ENCODE measurements at regions not wholly inside any gene's neighbourhood (a gene's known extent, or its start where the extent isn't known, plus 50 kb on each side); places are given as distances from the start of the nearest gene placed in this dataset.

DNA sequence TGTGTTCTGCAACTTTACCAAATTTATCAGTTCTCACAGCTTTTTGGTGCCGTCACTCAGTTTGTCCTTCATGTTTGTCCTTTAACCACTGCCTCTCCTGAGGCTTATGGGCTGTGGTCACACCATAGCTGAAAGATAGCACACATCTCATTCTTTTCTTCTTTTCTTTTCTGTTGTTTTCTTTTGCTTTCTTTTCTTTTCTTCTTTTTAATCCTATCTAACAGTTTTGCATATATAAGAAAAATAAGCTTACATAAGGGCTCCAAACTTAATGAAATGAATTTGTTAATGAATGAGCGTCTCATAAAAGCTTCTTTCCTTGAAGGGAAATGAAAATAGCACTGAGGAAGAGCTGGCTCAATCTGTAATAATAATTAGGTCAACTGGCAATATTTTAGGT is 1061.2 kb downstream of the PCDH18 start:
- Histone ChIP-seq H3K36me3 (ENCODE audit: control insufficient read depth, insufficient read depth, low read length) (no peaks in the 10 kb centered on the region), H3K4me3 (ENCODE audit: low read length) (no peak overlapping the region), H3K4me1 (ENCODE audit: control insufficient read depth, insufficient read depth, low read length) (no peaks in the 10 kb centered on the region), H3K27ac (ENCODE audit: low read length) (no peak overlapping the region), H3K9me3 (ENCODE audit: control insufficient read depth, low read depth, low read length) (peaks cover 3% of the 10 kb centered on the region), H3K27me3 (ENCODE audit: control insufficient read depth, insufficient read depth, low read length) (no peaks in the 10 kb centered on the region)
- WGBS (ENCODE audit: insufficient coverage, low lambda C conversion rate): 80% methylated on average over 2 of the region's 2 CpGs
- DNase-seq: no peak

DNA sequence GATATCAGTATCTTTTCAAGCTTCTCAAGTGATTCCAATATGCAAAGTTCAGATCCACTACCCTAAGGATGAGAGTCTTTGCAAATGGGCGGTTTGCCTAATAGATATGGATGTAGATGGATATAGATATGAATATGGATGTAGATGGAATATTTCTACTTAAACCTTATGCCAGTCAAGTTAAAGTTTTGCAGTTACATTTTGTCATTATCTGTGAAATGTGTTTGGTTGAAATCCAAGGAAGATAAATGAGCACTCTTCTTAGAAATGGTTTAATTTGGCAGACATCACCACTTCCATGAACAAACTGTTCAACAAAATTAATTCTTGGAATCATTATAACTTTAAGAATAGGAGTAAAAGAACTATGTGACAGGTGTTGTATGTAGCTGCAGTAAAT is 1066.6 kb downstream of the PCDH18 start:
- H3K27ac ChIP-seq (ENCODE audit: low read length): no peak overlapping the region
- H3K4me1 ChIP-seq (ENCODE audit: control insufficient read depth, insufficient read depth, low read length): no peaks in the 10 kb centered on the region
- no peaks in the 10 kb centered on the region for H3K36me3 ChIP-seq (ENCODE audit: control insufficient read depth, insufficient read depth, low read length)
- no peak for DNase-seq
- peaks cover 3% of the 10 kb centered on the region for H3K9me3 ChIP-seq (ENCODE audit: control insufficient read depth, low read depth, low read length)
- H3K4me3 ChIP-seq (ENCODE audit: low read length): no peak overlapping the region
- 88% methylated on average over 1 of the region's 1 CpG for WGBS (ENCODE audit: insufficient coverage, low lambda C conversion rate)
- H3K27me3 ChIP-seq (ENCODE audit: control insufficient read depth, insufficient read depth, low read length): no peaks in the 10 kb centered on the region

DNA sequence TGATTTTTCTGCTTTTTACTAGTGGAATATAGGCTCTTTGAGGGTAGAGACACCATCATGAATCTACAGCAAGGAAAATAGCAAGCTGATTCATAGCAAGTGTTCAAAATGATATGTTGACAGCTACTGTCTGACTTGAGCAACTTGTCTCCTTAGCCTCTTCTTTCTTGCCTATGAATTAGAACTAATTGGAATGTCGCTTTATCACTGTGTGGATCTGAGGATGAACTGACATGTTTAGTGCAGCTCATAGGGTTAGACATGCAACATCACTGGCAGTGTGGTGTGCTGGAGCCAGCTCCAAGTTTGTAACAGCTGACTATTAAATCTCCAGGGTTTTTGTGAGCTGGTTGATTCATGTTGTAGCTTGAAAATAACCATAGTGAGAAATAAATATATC is 1068.4 kb downstream of the PCDH18 start:
- H3K4me1 ChIP-seq (ENCODE audit: control insufficient read depth, insufficient read depth, low read length): no peaks in the 10 kb centered on the region
- no peak for DNase-seq
- no CpG with 5 or more reads among the region's 1 CpG for WGBS (ENCODE audit: insufficient coverage, low lambda C conversion rate)
- H3K4me3 ChIP-seq (ENCODE audit: low read length): no peak overlapping the region
- no peaks in the 10 kb centered on the region for H3K27me3 ChIP-seq (ENCODE audit: control insufficient read depth, insufficient read depth, low read length)
- H3K27ac ChIP-seq (ENCODE audit: low read length): no peak overlapping the region
- H3K36me3 ChIP-seq (ENCODE audit: control insufficient read depth, insufficient read depth, low read length): no peaks in the 10 kb centered on the region
- peaks cover 3% of the 10 kb centered on the region for H3K9me3 ChIP-seq (ENCODE audit: control insufficient read depth, low read depth, low read length)

DNA sequence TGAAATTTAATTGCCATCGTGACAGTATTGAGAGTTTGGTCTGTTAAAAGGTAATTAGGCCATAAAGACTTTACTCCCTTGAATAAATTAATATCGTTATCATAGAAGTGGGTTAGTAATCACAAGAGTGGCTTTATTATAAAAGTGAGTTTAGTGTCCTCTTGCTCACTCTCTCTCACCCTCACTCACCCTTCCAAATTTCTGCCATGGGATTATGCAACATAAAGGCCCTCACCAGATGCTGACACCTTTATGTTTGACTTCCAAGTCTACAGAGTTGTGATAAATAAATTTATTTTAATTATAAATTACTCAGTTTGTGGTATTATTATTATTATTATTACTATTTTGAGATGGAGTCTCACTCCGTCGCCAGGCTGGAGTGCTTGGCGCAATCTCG is 1070.8 kb downstream of the PCDH18 start:
- DNase-seq: no peak

GRCh38 chr4:136458326-136458725 is 1074.0 kb downstream of the PCDH18 start:
- H3K9me3 ChIP-seq (ENCODE audit: control insufficient read depth, low read depth, low read length): no peaks in the 10 kb centered on the region
- H3K4me3 ChIP-seq (ENCODE audit: low read length): no peak overlapping the region
- WGBS (ENCODE audit: insufficient coverage, low lambda C conversion rate): no CpG with 5 or more reads among the region's 4 CpGs
- H3K27me3 ChIP-seq (ENCODE audit: control insufficient read depth, insufficient read depth, low read length): no peaks in the 10 kb centered on the region
- H3K4me1 ChIP-seq (ENCODE audit: control insufficient read depth, insufficient read depth, low read length): no peaks in the 10 kb centered on the region
- DNase-seq: no peak
- no peaks in the 10 kb centered on the region for H3K36me3 ChIP-seq (ENCODE audit: control insufficient read depth, insufficient read depth, low read length)
- H3K27ac ChIP-seq (ENCODE audit: low read length): no peak overlapping the region

More for the DNA sequence above, 1070.8 kb downstream of the PCDH18 start:
- Histone ChIP-seq H3K4me1 (ENCODE audit: control insufficient read depth, insufficient read depth, low read length) (no peaks in the 10 kb centered on the region), H3K27ac (ENCODE audit: low read length) (no peak overlapping the region), H3K36me3 (ENCODE audit: control insufficient read depth, insufficient read depth, low read length) (no peaks in the 10 kb centered on the region), H3K9me3 (ENCODE audit: control insufficient read depth, low read depth, low read length) (no peaks in the 10 kb centered on the region), H3K4me3 (ENCODE audit: low read length) (no peak overlapping the region), H3K27me3 (ENCODE audit: control insufficient read depth, insufficient read depth, low read length) (no peaks in the 10 kb centered on the region)
- WGBS (ENCODE audit: insufficient coverage, low lambda C conversion rate): 100% methylated on average over 1 of the region's 6 CpGs

- WGBS (ENCODE audit: insufficient coverage, low lambda C conversion rate): no CpG with 5 or more reads among the region's 5 CpGs
- no peaks in the 10 kb centered on the region for H3K36me3 ChIP-seq (ENCODE audit: control insufficient read depth, insufficient read depth, low read length)
- H3K9me3 ChIP-seq (ENCODE audit: control insufficient read depth, low read depth, low read length): no peaks in the 10 kb centered on the region
- no peaks in the 10 kb centered on the region for H3K4me1 ChIP-seq (ENCODE audit: control insufficient read depth, insufficient read depth, low read length)
- no peak for DNase-seq
- no peak overlapping the region for H3K27ac ChIP-seq (ENCODE audit: low read length)
- H3K4me3 ChIP-seq (ENCODE audit: low read length): no peak overlapping the region
- no peaks in the 10 kb centered on the region for H3K27me3 ChIP-seq (ENCODE audit: control insufficient read depth, insufficient read depth, low read length)
Observed at GRCh38 chr4:136457577-136457976, 1074.7 kb downstream of the PCDH18 start.

DNA sequence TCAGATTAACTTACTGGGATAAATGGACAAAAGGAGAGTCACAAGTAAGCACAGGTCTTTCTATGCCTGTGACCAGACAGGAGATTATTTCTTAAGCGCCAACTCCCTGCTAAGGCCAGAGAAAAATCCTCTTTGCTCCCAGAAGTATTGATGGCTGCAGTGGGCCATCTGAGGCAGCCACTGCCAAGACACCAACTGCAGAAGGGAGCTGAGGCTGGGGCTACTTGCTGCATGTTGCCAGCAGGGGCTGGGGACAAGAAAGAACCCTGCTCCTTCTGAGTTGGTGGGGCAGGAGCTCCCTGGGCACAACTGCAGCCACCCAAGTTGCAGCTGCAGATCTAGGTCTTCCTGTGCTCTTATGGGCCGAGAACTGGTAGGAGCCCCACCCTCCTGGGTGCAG is 1075.3 kb downstream of the PCDH18 start:
- WGBS (ENCODE audit: insufficient coverage, low lambda C conversion rate): no CpG with 5 or more reads among the region's 2 CpGs
- Histone ChIP-seq H3K9me3 (ENCODE audit: control insufficient read depth, low read depth, low read length) (no peaks in the 10 kb centered on the region), H3K27me3 (ENCODE audit: control insufficient read depth, insufficient read depth, low read length) (no peaks in the 10 kb centered on the region), H3K27ac (ENCODE audit: low read length) (no peak overlapping the region), H3K36me3 (ENCODE audit: control insufficient read depth, insufficient read depth, low read length) (no peaks in the 10 kb centered on the region), H3K4me1 (ENCODE audit: control insufficient read depth, insufficient read depth, low read length) (no peaks in the 10 kb centered on the region), H3K4me3 (ENCODE audit: low read length) (no peak overlapping the region)
- no peak for DNase-seq

DNA sequence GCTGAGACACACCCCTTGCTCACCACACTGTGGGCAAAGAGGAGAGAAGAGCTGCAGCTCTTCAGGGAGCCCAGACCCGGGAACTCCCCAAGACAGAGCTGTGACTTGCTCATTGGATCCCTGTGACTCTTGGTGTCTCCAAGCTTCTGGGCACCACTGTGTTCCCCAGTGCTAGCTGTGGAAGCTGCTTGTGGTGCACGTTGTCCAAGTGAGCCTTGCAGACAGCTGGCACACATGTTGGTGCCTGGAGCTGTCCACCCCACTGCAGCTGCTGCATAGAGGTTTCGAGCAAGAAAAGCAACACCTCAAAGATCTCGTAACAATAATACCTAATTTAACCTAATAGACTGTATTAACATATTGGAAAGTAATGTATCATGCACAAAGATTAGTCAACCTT is 1089.3 kb downstream of the PCDH18 start:
- no peak for DNase-seq
- WGBS (ENCODE audit: insufficient coverage, low lambda C conversion rate): 100% methylated on average over 2 of the region's 4 CpGs
- peaks cover 3% of the 10 kb centered on the region for H3K9me3 ChIP-seq (ENCODE audit: control insufficient read depth, low read depth, low read length)

GRCh38 chr4:136442447-136442846 is 1089.8 kb downstream of the PCDH18 start:
- no peaks in the 10 kb centered on the region for H3K4me1 ChIP-seq (ENCODE audit: control insufficient read depth, insufficient read depth, low read length)
- DNase-seq: no peak
- H3K36me3 ChIP-seq (ENCODE audit: control insufficient read depth, insufficient read depth, low read length): no peaks in the 10 kb centered on the region
- no CpG with 5 or more reads among the region's 5 CpGs for WGBS (ENCODE audit: insufficient coverage, low lambda C conversion rate)
- no peak overlapping the region for H3K27ac ChIP-seq (ENCODE audit: low read length)
- no peak overlapping the region for H3K4me3 ChIP-seq (ENCODE audit: low read length)
- H3K9me3 ChIP-seq (ENCODE audit: control insufficient read depth, low read depth, low read length): peaks cover 3% of the 10 kb centered on the region
- H3K27me3 ChIP-seq (ENCODE audit: control insufficient read depth, insufficient read depth, low read length): no peaks in the 10 kb centered on the region

More for the DNA sequence above, 1089.3 kb downstream of the PCDH18 start:
- no peaks in the 10 kb centered on the region for H3K36me3 ChIP-seq (ENCODE audit: control insufficient read depth, insufficient read depth, low read length)
- no peak overlapping the region for H3K27ac ChIP-seq (ENCODE audit: low read length)
- H3K4me1 ChIP-seq (ENCODE audit: control insufficient read depth, insufficient read depth, low read length): no peaks in the 10 kb centered on the region
- no peak overlapping the region for H3K4me3 ChIP-seq (ENCODE audit: low read length)
- H3K27me3 ChIP-seq (ENCODE audit: control insufficient read depth, insufficient read depth, low read length): no peaks in the 10 kb centered on the region

- peaks cover 3% of the 10 kb centered on the region for H3K9me3 ChIP-seq (ENCODE audit: control insufficient read depth, low read depth, low read length)
- no CpG with 5 or more reads among the region's 7 CpGs for WGBS (ENCODE audit: insufficient coverage, low lambda C conversion rate)
- DNase-seq: no peak
- no peaks in the 10 kb centered on the region for H3K4me1 ChIP-seq (ENCODE audit: control insufficient read depth, insufficient read depth, low read length)
- no peak overlapping the region for H3K27ac ChIP-seq (ENCODE audit: low read length)
- H3K4me3 ChIP-seq (ENCODE audit: low read length): no peak overlapping the region
- H3K36me3 ChIP-seq (ENCODE audit: control insufficient read depth, insufficient read depth, low read length): no peaks in the 10 kb centered on the region
- H3K27me3 ChIP-seq (ENCODE audit: control insufficient read depth, insufficient read depth, low read length): no peaks in the 10 kb centered on the region
Observed at GRCh38 chr4:136441629-136442282, 1090.5 kb downstream of the PCDH18 start.

- Histone ChIP-seq H3K27me3 (ENCODE audit: control insufficient read depth, insufficient read depth, low read length) (no peaks in the 10 kb centered on the region), H3K36me3 (ENCODE audit: control insufficient read depth, insufficient read depth, low read length) (no peaks in the 10 kb centered on the region), H3K9me3 (ENCODE audit: control insufficient read depth, low read depth, low read length) (peaks cover 3% of the 10 kb centered on the region), H3K4me3 (ENCODE audit: low read length) (no peak overlapping the region), H3K27ac (ENCODE audit: low read length) (no peak overlapping the region), H3K4me1 (ENCODE audit: control insufficient read depth, insufficient read depth, low read length) (no peaks in the 10 kb centered on the region)
- no peak for DNase-seq
Observed at GRCh38 chr4:136438645-136439044, 1093.6 kb downstream of the PCDH18 start.
